HG02885 (cell line): ENCODE measurements at regions not wholly inside any gene's neighbourhood (a gene's known extent, or its start where the extent isn't known, plus 50 kb on each side); places are given as distances from the start of the nearest gene placed in this dataset.

Source experiments
- ATAC-seq: cut with Tn5 transposase; IDR thresholded peaks from one replicate; pipeline ENCODE4 v1.9.1; 2021; ENCODE audit warnings: mild to moderate bottlenecking; ENCODE audit not compliant: unreplicated experiment, poor library complexity

- ATAC-seq, result no peak
Measured at GRCh38 chr11:114988644-114989043, 310.3 kb downstream of the NXPE2 start.

GRCh38 chr11:114989536-114989935, 311.2 kb downstream of the NXPE2 start:
- no peak for ATAC-seq

- no peak for ATAC-seq
Measured at GRCh38 chr11:115005663-115006062, 327.3 kb downstream of the NXPE2 start.

- ATAC-seq, result no peak
Measured at GRCh38 chr11:115007851-115008250, 329.5 kb downstream of the NXPE2 start.

- ATAC-seq, result no peak
Measured at GRCh38 chr11:115008799-115009198, 330.5 kb downstream of the NXPE2 start.

GRCh38 chr11:115017529-115017928, 339.2 kb downstream of the NXPE2 start:
- ATAC-seq, result no peak

GRCh38 chr11:115030166-115030565, 351.8 kb downstream of the NXPE2 start:
- no peak for ATAC-seq

GRCh38 chr11:115036406-115037180, 358.3 kb downstream of the NXPE2 start:
- ATAC-seq, result no peak

GRCh38 chr11:115042002-115042401, 363.7 kb downstream of the NXPE2 start:
- ATAC-seq, result no peak

- no peak for ATAC-seq
Measured at GRCh38 chr11:115047631-115048030, 369.3 kb downstream of the NXPE2 start.

GRCh38 chr11:115049796-115050195, 371.5 kb downstream of the NXPE2 start:
- ATAC-seq, result no peak

GRCh38 chr11:115050756-115051155, 372.4 kb downstream of the NXPE2 start:
- ATAC-seq, result no peak

- ATAC-seq, result no peak
Measured at GRCh38 chr11:115051938-115052590, 373.7 kb downstream of the NXPE2 start.

- ATAC-seq, result no peak
Measured at GRCh38 chr11:115052601-115053000, 374.3 kb downstream of the NXPE2 start.

- no peak for ATAC-seq
Measured at GRCh38 chr11:115054570-115055538, 376.5 kb downstream of the NXPE2 start.

GRCh38 chr11:115056514-115056913, 378.2 kb downstream of the NXPE2 start:
- ATAC-seq, result no peak

- ATAC-seq, result no peak
Measured at GRCh38 chr11:115060840-115061239, 382.5 kb downstream of the NXPE2 start.

GRCh38 chr11:115065314-115065713, 387.0 kb downstream of the NXPE2 start:
- no peak for ATAC-seq

GRCh38 chr11:115065830-115066664, 387.7 kb downstream of the NXPE2 start:
- no peak for ATAC-seq

- ATAC-seq, result no peak
Measured at GRCh38 chr11:115067471-115067870, 389.1 kb downstream of the NXPE2 start.
